ENCODE measurements at regions not wholly inside any gene's neighbourhood (a gene's known extent, or its start where the extent isn't known, plus 50 kb on each side); places are given as distances from the start of the nearest gene placed in this dataset.

GRCh38 chr7:85415743-85416142, 228.9 kb upstream of the SEMA3D start:
- no peak overlapping the region for H3K4me3 ChIP-seq (ENCODE audit: low read depth, low read length)
- no peak for TF ChIP-seq CTCF (IDR thresholded peaks at IDR 0.05; ENCODE audit: borderline replicate concordance, insufficient read depth, low read depth, low read length)

GRCh38 chr7:85413718-85414117, 226.9 kb upstream of the SEMA3D start:
- TF ChIP-seq CTCF (IDR thresholded peaks at IDR 0.05; ENCODE audit: borderline replicate concordance, insufficient read depth, low read depth, low read length): no peak
- no peak overlapping the region for H3K4me3 ChIP-seq (ENCODE audit: low read depth, low read length)

GRCh38 chr7:85412912-85413311, 226.1 kb upstream of the SEMA3D start:
- H3K4me3 ChIP-seq (ENCODE audit: low read depth, low read length): no peak overlapping the region
- no peak for TF ChIP-seq CTCF (IDR thresholded peaks at IDR 0.05; ENCODE audit: borderline replicate concordance, insufficient read depth, low read depth, low read length)

- no peak for TF ChIP-seq CTCF (IDR thresholded peaks at IDR 0.05; ENCODE audit: borderline replicate concordance, insufficient read depth, low read depth, low read length)
Measured at GRCh38 chr7:85407391-85407790, 220.5 kb upstream of the SEMA3D start.

GRCh38 chr7:85405016-85405902, 218.4 kb upstream of the SEMA3D start:
- no peak for TF ChIP-seq CTCF (IDR thresholded peaks at IDR 0.05; ENCODE audit: borderline replicate concordance, insufficient read depth, low read depth, low read length)
- no peak overlapping the region for H3K4me3 ChIP-seq (ENCODE audit: low read depth, low read length)

More at GRCh38 chr7:85407391-85407790, 220.5 kb upstream of the SEMA3D start:
- no peak overlapping the region for H3K4me3 ChIP-seq (ENCODE audit: low read depth, low read length)

- no peak for TF ChIP-seq CTCF (IDR thresholded peaks at IDR 0.05; ENCODE audit: borderline replicate concordance, insufficient read depth, low read depth, low read length)
- no peak overlapping the region for H3K4me3 ChIP-seq (ENCODE audit: low read depth, low read length)
Measured at GRCh38 chr7:85396676-85397075, 209.8 kb upstream of the SEMA3D start.

GRCh38 chr7:85392789-85393188, 205.9 kb upstream of the SEMA3D start:
- no peak for TF ChIP-seq CTCF (IDR thresholded peaks at IDR 0.05; ENCODE audit: borderline replicate concordance, insufficient read depth, low read depth, low read length)
- no peak overlapping the region for H3K4me3 ChIP-seq (ENCODE audit: low read depth, low read length)

Data from GM12875 (cell line).